ENCODE measurements at regions not wholly inside any gene's neighbourhood (a gene's known extent, or its start where the extent isn't known, plus 50 kb on each side); places are given as distances from the start of the nearest gene placed in this dataset.

GRCh38 chr2:157172239-157172638 is 85.3 kb upstream of the GALNT5 start:
- no peaks in the 10 kb centered on the region for H3K4me1 Mint-ChIP-seq
- H3K9me3 Mint-ChIP-seq = no peaks in the 10 kb centered on the region
- no peak overlapping the region for H3K27ac Mint-ChIP-seq
- H3K27me3 ChIP-seq (ENCODE audit: insufficient read depth) = no peaks in the 10 kb centered on the region
- H3K27ac ChIP-seq (ENCODE audit: low read depth) = no peak overlapping the region
- no peak overlapping the region for H3K4me3 Mint-ChIP-seq
- H3K27me3 Mint-ChIP-seq (ENCODE audit: insufficient read depth, low read depth, poor library complexity) = no peaks in the 10 kb centered on the region
- H2AFZ ChIP-seq = no peak overlapping the region
- no peak overlapping the region for H3K4me3 ChIP-seq
- no peaks in the 10 kb centered on the region for H3K36me3 ChIP-seq (ENCODE audit: insufficient read depth)
- 0 out of 2 replicates have a peak, but pooled peaks cover 5% of the 10 kb centered on the region for H3K9me2 ChIP-seq (ENCODE audit: insufficient read depth)
- H3F3A ChIP-seq (replicated peaks; ENCODE audit: low read depth) = no peaks in the 10 kb centered on the region
- H3K79me2 ChIP-seq (replicated peaks; ENCODE audit: insufficient read depth) = no peaks in the 10 kb centered on the region
- TF ChIP-seq EZH2 (IDR thresholded peaks at IDR 0.05; ENCODE audit: low read depth, unreplicated experiment) = no peak
- no peaks in the 10 kb centered on the region for H3K4me1 ChIP-seq (ENCODE audit: insufficient read depth)
- no peak overlapping the region for H3K4me2 ChIP-seq
- DNase-seq (ENCODE audit: low spot score) (no peak), ATAC-seq (no peak)
- no peaks in the 10 kb centered on the region for H4K20me1 ChIP-seq (replicated peaks; ENCODE audit: insufficient read depth)
- peaks cover 2% of the 10 kb centered on the region; the same call in 1 of the 3 replicates for H3K36me3 Mint-ChIP-seq (ENCODE audit: low read depth)

DNA sequence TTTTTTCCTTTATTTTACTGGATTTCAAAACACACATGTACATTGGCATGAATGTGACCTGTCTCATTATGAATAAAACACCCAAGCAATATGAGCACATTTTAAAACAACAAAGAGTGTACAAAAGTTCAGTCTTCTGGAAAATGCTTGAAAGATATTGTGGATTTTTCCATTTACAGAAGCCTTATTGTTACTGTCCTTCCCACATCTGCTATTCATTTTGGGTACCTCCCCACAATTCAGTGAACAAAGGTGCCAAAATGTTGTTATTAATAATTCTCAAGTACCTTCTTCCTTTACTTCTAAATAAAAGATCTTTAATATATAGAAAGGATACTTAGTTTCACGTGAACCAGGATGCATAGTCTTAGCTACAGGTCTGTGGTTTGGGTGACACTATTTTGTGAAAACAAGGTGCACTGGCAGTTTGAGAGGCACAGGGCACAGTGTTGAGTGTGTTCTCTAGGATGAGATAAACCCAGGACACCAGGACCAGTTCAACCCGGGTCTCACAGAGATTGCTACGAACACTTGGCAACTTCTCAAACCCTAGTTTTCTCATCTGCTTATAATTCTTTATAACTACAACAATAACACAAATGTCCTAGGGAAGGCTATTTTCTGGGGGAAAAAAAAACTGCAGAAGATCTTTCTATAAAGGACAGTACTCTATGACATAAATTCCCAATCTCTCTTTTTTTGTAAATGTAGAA is 84.5 kb upstream of the GALNT5 start:
- Histone ChIP-seq H3K4me3 (no peak overlapping the region), H3F3A (replicated peaks; ENCODE audit: low read depth) (no peaks in the 10 kb centered on the region), H4K20me1 (replicated peaks; ENCODE audit: insufficient read depth) (no peaks in the 10 kb centered on the region), H3K79me2 (replicated peaks; ENCODE audit: insufficient read depth) (no peaks in the 10 kb centered on the region), H3K4me1 (ENCODE audit: insufficient read depth) (no peaks in the 10 kb centered on the region), H3K36me3 (ENCODE audit: insufficient read depth) (no peaks in the 10 kb centered on the region), H3K27ac (ENCODE audit: low read depth) (no peak overlapping the region), H3K9me2 (ENCODE audit: insufficient read depth) (0 out of 2 replicates have a peak, but pooled peaks cover 5% of the 10 kb centered on the region), H3K4me2 (no peak overlapping the region), H3K27me3 (ENCODE audit: insufficient read depth) (no peaks in the 10 kb centered on the region), H2AFZ (no peak overlapping the region)
- H3K36me3 Mint-ChIP-seq (ENCODE audit: low read depth) = peaks cover 2% of the 10 kb centered on the region; the same call in 1 of the 3 replicates
- DNase-seq (ENCODE audit: low spot score) = no peak
- no peaks in the 10 kb centered on the region for H3K27me3 Mint-ChIP-seq (ENCODE audit: insufficient read depth, low read depth, poor library complexity)
- no peak overlapping the region for H3K4me3 Mint-ChIP-seq
- H3K4me1 Mint-ChIP-seq = no peaks in the 10 kb centered on the region
- ATAC-seq = no peak
- no peak overlapping the region for H3K27ac Mint-ChIP-seq
- no peaks in the 10 kb centered on the region for H3K9me3 Mint-ChIP-seq
- TF ChIP-seq REST (IDR thresholded peaks at IDR 0.05; ENCODE audit: unreplicated experiment) = no peak
- TF ChIP-seq POLR2AphosphoS5 (IDR thresholded peaks at IDR 0.05; ENCODE audit: low read depth) = no peak
- no peak for TF ChIP-seq EZH2 (IDR thresholded peaks at IDR 0.05; ENCODE audit: low read depth, unreplicated experiment)
- no peak for TF ChIP-seq NANOG (IDR thresholded peaks at IDR 0.05; ENCODE audit: borderline replicate concordance)
- TF ChIP-seq ZNF114 (CRISPR knock-in tag; IDR thresholded peaks at IDR 0.05) = no peak
- TF ChIP-seq ZNF462 (CRISPR knock-in tag; IDR thresholded peaks at IDR 0.05) = no peak
- no peak for TF ChIP-seq EZH2phosphoT487 (IDR thresholded peaks at IDR 0.05; ENCODE audit: unreplicated experiment)
- no peak for TF ChIP-seq ETS1 (IDR thresholded peaks at IDR 0.05)
- TF ChIP-seq ZNF331 (CRISPR knock-in tag; IDR thresholded peaks at IDR 0.05; ENCODE audit: low read depth) = no peak
- no peak for TF ChIP-seq CREB1 (CRISPR knock-in tag; IDR thresholded peaks at IDR 0.05; ENCODE audit: low read depth)
- no peak for TF ChIP-seq STAT1 (IDR thresholded peaks at IDR 0.05; ENCODE audit: unreplicated experiment)
